ENCODE measurements at regions not wholly inside any gene's neighbourhood (a gene's known extent, or its start where the extent isn't known, plus 50 kb on each side); places are given as distances from the start of the nearest gene placed in this dataset.

- TF ChIP-seq POLR2A (IDR thresholded peaks at IDR 0.05) (no peak), EP300 (IDR thresholded peaks at IDR 0.05) (no peak), POLR2AphosphoS5 (IDR thresholded peaks at IDR 0.05) (no peak)
- TF ChIP-seq, protein P1, sequence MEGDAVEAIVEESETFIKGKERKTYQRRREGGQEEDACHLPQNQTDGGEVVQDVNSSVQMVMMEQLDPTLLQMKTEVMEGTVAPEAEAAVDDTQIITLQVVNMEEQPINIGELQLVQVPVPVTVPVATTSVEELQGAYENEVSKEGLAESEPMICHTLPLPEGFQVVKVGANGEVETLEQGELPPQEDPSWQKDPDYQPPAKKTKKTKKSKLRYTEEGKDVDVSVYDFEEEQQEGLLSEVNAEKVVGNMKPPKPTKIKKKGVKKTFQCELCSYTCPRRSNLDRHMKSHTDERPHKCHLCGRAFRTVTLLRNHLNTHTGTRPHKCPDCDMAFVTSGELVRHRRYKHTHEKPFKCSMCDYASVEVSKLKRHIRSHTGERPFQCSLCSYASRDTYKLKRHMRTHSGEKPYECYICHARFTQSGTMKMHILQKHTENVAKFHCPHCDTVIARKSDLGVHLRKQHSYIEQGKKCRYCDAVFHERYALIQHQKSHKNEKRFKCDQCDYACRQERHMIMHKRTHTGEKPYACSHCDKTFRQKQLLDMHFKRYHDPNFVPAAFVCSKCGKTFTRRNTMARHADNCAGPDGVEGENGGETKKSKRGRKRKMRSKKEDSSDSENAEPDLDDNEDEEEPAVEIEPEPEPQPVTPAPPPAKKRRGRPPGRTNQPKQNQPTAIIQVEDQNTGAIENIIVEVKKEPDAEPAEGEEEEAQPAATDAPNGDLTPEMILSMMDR (IDR thresholded peaks at IDR 0.05), result no peak
Observed at GRCh38 chr2:156181208-156181607, 151.3 kb downstream of the NR4A2 start.
